PC-3 (cell line): ENCODE measurements at regions not wholly inside any gene's neighbourhood (a gene's known extent, or its start where the extent isn't known, plus 50 kb on each side); places are given as distances from the start of the nearest gene placed in this dataset.

Experiments used
- ATAC-seq: fragments of 200-7000 bp; cut with Tn5 transposase; 2 replicates; pipeline ENCODE4 v1.9.1; 2020; ENCODE audit warnings: mild to moderate bottlenecking, moderate library complexity
- BruUV-seq: library from RNA; stranded (reverse); fragments of 400-500 nt; replicated peaks from 2 replicates; lab custom pipeline; 2021; lab: Mats Ljungman, UMichigan
- CTCF ChIA-PET: fragments of 300-600 bp; sonication (Branson Sonifier 250); formaldehyde crosslinking; loops from one replicate; lab custom pipeline; 2022; ENCODE audit warnings: antibody characterized with exemption; lab: Charles Lee
- POLR2A ChIA-PET: fragments of 300-600 bp; sonication (Branson Sonifier 250); formaldehyde crosslinking; loops from one replicate; lab custom pipeline; 2022; ENCODE audit warnings: antibody characterized with exemption; ENCODE audit not compliant: unreplicated experiment; lab: Charles Lee
- DNase-seq: peaks from one replicate; pipeline ENCODE4 v3.0.0-alpha.2; 2015
- H2AFZ ChIP-seq: fragments of 300-600 bp; sonication (generic); 2 replicates; pipeline ENCODE4 v1.6.0; 2016; ENCODE audit warnings: antibody characterized with exemption, low read length
- H3F3A ChIP-seq: fragments of 300-600 bp; sonication (generic); one replicate; pipeline ENCODE4 v1.6.0; 2017; ENCODE audit warnings: antibody characterized with exemption, low read length, control low read depth, mild to moderate bottlenecking; ENCODE audit not compliant: unreplicated experiment
- H3K27ac ChIP-seq: fragments of 300-600 bp; sonication (generic); 2 replicates; pipeline ENCODE4 v1.5.1; 2016; ENCODE audit warnings: mild to moderate bottlenecking, low read length
- H3K27me3 ChIP-seq: fragments of 300-600 bp; sonication (generic); 2 replicates; pipeline ENCODE4 v1.6.1; 2016; ENCODE audit warnings: low read length, mixed read lengths
- H3K36me3 ChIP-seq: fragments of 300-600 bp; sonication (generic); 2 replicates; pipeline ENCODE4 v1.6.1; 2016; ENCODE audit warnings: low read depth, mixed run types, low read length, mixed read lengths
- H3K4me1 ChIP-seq: fragments of 300-600 bp; sonication (generic); 2 replicates; pipeline ENCODE4 v1.5.1; 2016; ENCODE audit warnings: low read length; ENCODE audit not compliant: insufficient read depth
- H3K4me2 ChIP-seq: fragments of 300-600 bp; sonication (generic); 2 replicates; pipeline ENCODE4 v1.6.0; 2016; ENCODE audit warnings: low read length
- H3K4me3 ChIP-seq: fragments of 300-600 bp; sonication (generic); 2 replicates; pipeline ENCODE4 v1.5.1; 2016; ENCODE audit warnings: mild to moderate bottlenecking, low read length, mixed read lengths
- H3K79me2 ChIP-seq: fragments of 300-600 bp; sonication (generic); 2 replicates; pipeline ENCODE4 v1.6.1; 2017; ENCODE audit warnings: low read length, mixed read lengths
- H3K9ac ChIP-seq: fragments of 300-600 bp; sonication (generic); 2 replicates; pipeline ENCODE4 v1.6.0; 2016; ENCODE audit warnings: mild to moderate bottlenecking, low read length
- H3K9me2 ChIP-seq: fragments of 300-600 bp; sonication (generic); replicated peaks from 2 replicates; pipeline ENCODE4 v1.6.1; 2016; ENCODE audit warnings: mixed run types, low read length, mixed read lengths
- H3K9me3 ChIP-seq: fragments of 300-600 bp; sonication (generic); 2 replicates; pipeline ENCODE4 v1.6.1; 2016; ENCODE audit warnings: low read length, mixed read lengths
- H4K20me1 ChIP-seq: fragments of 300-600 bp; sonication (generic); 2 replicates; pipeline ENCODE4 v1.6.1; 2016; ENCODE audit warnings: low read length, mixed read lengths
- EZH2 ChIP-seq: fragments of 300-600 bp; sonication (generic); IDR thresholded peaks from one replicate; pipeline ENCODE4 v1.6.1; 2017; ENCODE audit warnings: antibody characterized with exemption, mild to moderate bottlenecking, low read length; ENCODE audit not compliant: unreplicated experiment
- EZH2phosphoT487 ChIP-seq: fragments of 300-600 bp; sonication (generic); IDR thresholded peaks from 2 replicates; pipeline ENCODE4 v1.6.1; 2018; ENCODE audit warnings: mild to moderate bottlenecking, antibody characterized with exemption, low read length, borderline replicate concordance
- intact Hi-C: fragments of 100-400 bp; cut with micrococcal nuclease; formaldehyde crosslinking; loops from 2 replicates; pipeline ENCODE4 v1.9.0; 2023
- TF ChIP-seq, protein P1 (sequence below): fragments of 300-600 bp; sonication (generic); conservative IDR thresholded peaks from 2 replicates; pipeline ENCODE4 v1.5.1; 2017; ENCODE audit warnings: antibody characterized with exemption, low read depth, mild to moderate bottlenecking, low read length

DNA sequence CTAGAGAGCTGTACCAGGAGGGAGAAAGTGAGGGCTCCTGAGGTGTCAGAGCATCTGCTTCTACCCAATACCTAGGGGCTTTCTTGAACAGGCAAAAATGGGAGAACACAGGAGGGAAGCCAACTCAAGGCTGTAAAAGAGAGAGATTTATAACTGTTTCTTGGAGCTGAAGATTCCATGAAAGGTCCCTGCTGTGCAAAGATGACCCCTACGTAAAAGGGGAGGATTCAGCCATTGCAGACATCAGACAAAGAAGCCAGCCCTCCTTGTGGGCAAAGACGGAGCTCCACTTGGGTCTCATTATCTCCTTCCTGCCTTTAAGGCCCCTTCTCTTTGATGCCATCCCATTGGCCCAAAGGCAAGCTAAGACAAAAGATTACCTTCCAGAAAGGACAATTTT is 524.1 kb upstream of the CAMK1G start:
- no peak for ATAC-seq

DNA sequence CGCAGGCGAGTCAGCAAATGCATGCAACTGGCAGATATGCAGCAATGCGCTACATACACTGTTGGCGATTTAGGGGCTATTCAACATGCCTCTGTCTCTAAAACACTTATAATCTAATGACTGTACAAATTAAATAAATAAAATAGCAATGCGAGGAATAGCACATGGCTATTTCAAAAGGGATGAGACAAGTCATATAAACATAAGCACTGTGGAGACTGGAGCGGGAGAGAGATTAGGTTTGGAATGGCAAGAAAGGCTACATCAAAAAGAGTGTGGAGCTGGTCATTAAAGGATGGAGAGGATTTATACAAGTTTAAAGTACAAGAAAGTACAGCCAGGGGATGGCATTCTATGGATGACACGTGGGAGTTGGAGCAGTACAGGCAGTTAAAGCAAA is 523.5 kb upstream of the CAMK1G start:
- no peak overlapping the region for H2AFZ ChIP-seq
- no peaks in the 10 kb centered on the region for H3K4me1 ChIP-seq
- POLR2A ChIA-PET: no interaction called here
- CTCF ChIA-PET: no interaction called here
- H3K4me3 ChIP-seq: no peak overlapping the region
- no peaks in the 10 kb centered on the region for H3K27me3 ChIP-seq
- no peaks in the 10 kb centered on the region for H3K79me2 ChIP-seq
- H3K4me2 ChIP-seq: no peak overlapping the region
- H3K9me2 ChIP-seq: 0 out of 2 replicates have a peak, but pooled peaks cover 3% of the 10 kb centered on the region
- H3F3A ChIP-seq: no peaks in the 10 kb centered on the region
- no peaks in the 10 kb centered on the region for H3K36me3 ChIP-seq
- H3K9ac ChIP-seq: no peak overlapping the region
- DNase-seq: no peak
- no peak for ATAC-seq
- BruUV-seq: no TSS peak
- no peaks in the 10 kb centered on the region for H3K9me3 ChIP-seq
- H4K20me1 ChIP-seq: no peaks in the 10 kb centered on the region
- TF ChIP-seq EZH2 (no peak), EZH2phosphoT487 (no peak)
- TF ChIP-seq, protein P1, sequence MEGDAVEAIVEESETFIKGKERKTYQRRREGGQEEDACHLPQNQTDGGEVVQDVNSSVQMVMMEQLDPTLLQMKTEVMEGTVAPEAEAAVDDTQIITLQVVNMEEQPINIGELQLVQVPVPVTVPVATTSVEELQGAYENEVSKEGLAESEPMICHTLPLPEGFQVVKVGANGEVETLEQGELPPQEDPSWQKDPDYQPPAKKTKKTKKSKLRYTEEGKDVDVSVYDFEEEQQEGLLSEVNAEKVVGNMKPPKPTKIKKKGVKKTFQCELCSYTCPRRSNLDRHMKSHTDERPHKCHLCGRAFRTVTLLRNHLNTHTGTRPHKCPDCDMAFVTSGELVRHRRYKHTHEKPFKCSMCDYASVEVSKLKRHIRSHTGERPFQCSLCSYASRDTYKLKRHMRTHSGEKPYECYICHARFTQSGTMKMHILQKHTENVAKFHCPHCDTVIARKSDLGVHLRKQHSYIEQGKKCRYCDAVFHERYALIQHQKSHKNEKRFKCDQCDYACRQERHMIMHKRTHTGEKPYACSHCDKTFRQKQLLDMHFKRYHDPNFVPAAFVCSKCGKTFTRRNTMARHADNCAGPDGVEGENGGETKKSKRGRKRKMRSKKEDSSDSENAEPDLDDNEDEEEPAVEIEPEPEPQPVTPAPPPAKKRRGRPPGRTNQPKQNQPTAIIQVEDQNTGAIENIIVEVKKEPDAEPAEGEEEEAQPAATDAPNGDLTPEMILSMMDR: no peak
- intact Hi-C loops: no loop called here
- H3K27ac ChIP-seq: no peak overlapping the region

More for the DNA sequence above, 524.1 kb upstream of the CAMK1G start:
- Histone ChIP-seq H3K79me2 (no peaks in the 10 kb centered on the region), H3K9me3 (no peaks in the 10 kb centered on the region), H3K4me1 (no peaks in the 10 kb centered on the region), H3K9me2 (0 out of 2 replicates have a peak, but pooled peaks cover 3% of the 10 kb centered on the region), H3K4me3 (no peak overlapping the region), H3K9ac (no peak overlapping the region), H3F3A (no peaks in the 10 kb centered on the region), H4K20me1 (no peaks in the 10 kb centered on the region), H3K36me3 (no peaks in the 10 kb centered on the region), H3K27ac (no peak overlapping the region), H3K27me3 (no peaks in the 10 kb centered on the region), H3K4me2 (no peak overlapping the region), H2AFZ (no peak overlapping the region)
- intact Hi-C loops: no loop called here
- CTCF ChIA-PET: no interaction called here
- no TSS peak for BruUV-seq
- POLR2A ChIA-PET: no interaction called here
- no peak for TF ChIP-seq EZH2phosphoT487
- TF ChIP-seq, protein P1: no peak
- TF ChIP-seq EZH2: no peak
- no peak for DNase-seq

GRCh38 chr1:209062081-209062620 is 521.4 kb upstream of the CAMK1G start:
- no peak overlapping the region for H2AFZ ChIP-seq
- no peaks in the 10 kb centered on the region for H4K20me1 ChIP-seq
- H3F3A ChIP-seq: no peaks in the 10 kb centered on the region
- POLR2A ChIA-PET: interaction anchor here (0.6 kb wide), 1 partner anchor 1088 kb away, joined by 4 read pairs; no protein-coding TSS in a partner anchor
- H3K9me2 ChIP-seq: 0 out of 2 replicates have a peak, but pooled peaks cover 3% of the 10 kb centered on the region
- BruUV-seq: no TSS peak
- no peaks in the 10 kb centered on the region for H3K79me2 ChIP-seq
- CTCF ChIA-PET: no interaction called here
- intact Hi-C loops: no loop called here
- no peak overlapping the region for H3K4me3 ChIP-seq
- H3K9me3 ChIP-seq: no peaks in the 10 kb centered on the region
- no peak overlapping the region for H3K27ac ChIP-seq
- no peak for TF ChIP-seq EZH2phosphoT487
- TF ChIP-seq, protein P1: no peak
- no peak for TF ChIP-seq EZH2
- H3K4me1 ChIP-seq: no peaks in the 10 kb centered on the region
- ATAC-seq (no peak), DNase-seq (no peak)
- no peaks in the 10 kb centered on the region for H3K27me3 ChIP-seq
- no peak overlapping the region for H3K4me2 ChIP-seq
- no peak overlapping the region for H3K9ac ChIP-seq
- no peaks in the 10 kb centered on the region for H3K36me3 ChIP-seq
